GM13976 (cell line): ENCODE measurements at regions not wholly inside any gene's neighbourhood (a gene's known extent, or its start where the extent isn't known, plus 50 kb on each side); places are given as distances from the start of the nearest gene placed in this dataset.

Source experiments
- DNase-seq: peaks from one replicate; pipeline ENCODE4 v3.0.0; 2012; ENCODE audit warnings: low spot score
- in situ Hi-C: fragments of 300-500 bp; cut with MboI; formaldehyde crosslinking; loops from one replicate; pipeline ENCODE4 v1.12.0; 2022; ENCODE audit warnings: low sequenced_read_pairs, mixed read lengths, inconsistent platforms; ENCODE audit not compliant: unreplicated experiment
- TF ChIP-seq, protein P1 (sequence below): IDR thresholded peaks from 2 replicates; pipeline ENCODE4 v1.5.1; 2012; ENCODE audit warnings: borderline replicate concordance, mild to moderate bottlenecking; ENCODE audit not compliant: insufficient read depth; ENCODE audit errors: extremely low read depth, missing control alignments, control extremely low read depth

- DNase-seq: no peak
- TF ChIP-seq, protein P1, sequence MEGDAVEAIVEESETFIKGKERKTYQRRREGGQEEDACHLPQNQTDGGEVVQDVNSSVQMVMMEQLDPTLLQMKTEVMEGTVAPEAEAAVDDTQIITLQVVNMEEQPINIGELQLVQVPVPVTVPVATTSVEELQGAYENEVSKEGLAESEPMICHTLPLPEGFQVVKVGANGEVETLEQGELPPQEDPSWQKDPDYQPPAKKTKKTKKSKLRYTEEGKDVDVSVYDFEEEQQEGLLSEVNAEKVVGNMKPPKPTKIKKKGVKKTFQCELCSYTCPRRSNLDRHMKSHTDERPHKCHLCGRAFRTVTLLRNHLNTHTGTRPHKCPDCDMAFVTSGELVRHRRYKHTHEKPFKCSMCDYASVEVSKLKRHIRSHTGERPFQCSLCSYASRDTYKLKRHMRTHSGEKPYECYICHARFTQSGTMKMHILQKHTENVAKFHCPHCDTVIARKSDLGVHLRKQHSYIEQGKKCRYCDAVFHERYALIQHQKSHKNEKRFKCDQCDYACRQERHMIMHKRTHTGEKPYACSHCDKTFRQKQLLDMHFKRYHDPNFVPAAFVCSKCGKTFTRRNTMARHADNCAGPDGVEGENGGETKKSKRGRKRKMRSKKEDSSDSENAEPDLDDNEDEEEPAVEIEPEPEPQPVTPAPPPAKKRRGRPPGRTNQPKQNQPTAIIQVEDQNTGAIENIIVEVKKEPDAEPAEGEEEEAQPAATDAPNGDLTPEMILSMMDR: no peak
- in situ Hi-C loops: no loop called here
Observed at GRCh38 chr16:80903616-80904015, 99.2 kb upstream of the CDYL2 start.

- in situ Hi-C loops: no loop called here
- DNase-seq: no peak
- TF ChIP-seq, protein P1: no peak
Observed at GRCh38 chr16:80902306-80903110, 98.1 kb upstream of the CDYL2 start.

DNA sequence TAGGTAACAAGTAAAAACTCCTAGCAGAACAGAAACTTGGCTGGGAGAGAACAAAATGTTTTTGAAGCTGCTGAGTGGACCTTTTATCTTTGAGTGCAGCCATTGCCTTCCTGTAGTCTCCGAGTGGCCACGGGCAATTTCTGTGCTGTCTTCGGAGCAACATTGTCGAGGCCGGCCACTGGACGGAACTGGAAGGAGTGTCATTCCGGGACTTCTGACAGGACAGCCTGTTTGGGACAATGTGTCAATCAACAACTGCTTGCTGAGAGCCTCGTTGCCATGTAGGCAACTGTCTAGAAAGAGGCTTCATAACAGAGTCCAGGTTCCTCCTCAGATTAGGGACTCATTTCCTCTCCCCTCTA is 96.2 kb upstream of the CDYL2 start:
- no peak for DNase-seq
- in situ Hi-C loops: no loop called here
- TF ChIP-seq, protein P1: no peak

DNA sequence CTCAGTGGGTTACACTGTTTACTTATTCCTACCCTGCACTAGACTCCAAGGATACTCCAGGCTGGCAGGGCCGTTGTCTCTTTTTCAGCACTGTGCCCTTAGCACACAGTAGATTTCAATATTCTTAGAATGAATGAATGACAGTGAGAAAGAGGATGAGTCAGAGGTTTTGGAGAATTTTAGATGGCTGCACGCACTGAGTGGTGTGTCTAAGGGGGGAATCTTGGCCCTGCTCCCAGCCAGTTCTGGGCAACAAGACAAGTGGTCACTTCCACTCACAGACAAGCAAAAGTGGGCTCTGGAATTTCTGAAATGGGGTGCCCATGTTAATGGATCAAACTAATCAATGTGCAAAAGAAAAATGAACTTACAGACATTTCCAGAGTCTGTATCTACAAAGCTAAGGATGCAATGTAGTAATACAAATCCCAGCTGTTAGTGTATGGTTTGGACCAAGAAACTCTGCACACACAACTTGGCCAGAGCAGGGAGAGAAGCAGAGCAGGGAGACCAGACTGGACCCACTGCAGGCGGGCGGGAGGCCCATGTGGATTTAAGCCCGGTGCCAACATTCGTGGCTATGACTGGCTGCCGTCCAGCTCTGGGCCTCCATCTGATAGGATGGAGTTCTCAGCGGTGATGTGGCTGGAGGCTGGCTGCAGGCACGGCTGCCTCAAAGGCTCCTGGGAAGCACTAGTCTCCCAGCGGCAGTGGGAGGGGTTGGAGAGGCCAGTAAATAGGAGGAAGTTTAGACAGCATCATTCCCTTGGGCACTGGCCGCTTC is 95.6 kb upstream of the CDYL2 start:
- TF ChIP-seq, protein P1: no peak
- DNase-seq: no peak
- in situ Hi-C loops: no loop called here

- no peak for DNase-seq
- in situ Hi-C loops: no loop called here
- TF ChIP-seq, protein P1: no peak
Observed at GRCh38 chr16:80896776-80897175, 92.4 kb upstream of the CDYL2 start.

DNA sequence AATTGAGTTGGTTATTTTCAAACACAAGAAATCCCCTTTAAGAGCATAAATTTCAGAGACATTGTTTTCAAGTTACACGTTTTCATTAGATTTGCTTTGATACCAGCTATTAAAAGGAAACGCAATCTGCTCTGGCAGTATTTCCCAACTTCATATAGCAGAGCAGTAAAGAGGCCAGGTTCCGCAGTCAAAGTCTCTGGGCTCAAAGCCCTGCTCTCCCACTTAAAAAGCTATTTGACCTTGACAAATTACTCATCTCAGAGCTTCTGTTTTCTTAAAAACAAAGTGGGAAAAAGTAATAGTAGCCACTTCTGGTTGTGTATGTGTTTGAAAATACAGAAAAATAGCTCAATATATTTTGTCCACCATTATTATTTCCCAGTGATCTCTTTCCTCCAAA is 89.7 kb upstream of the CDYL2 start:
- in situ Hi-C loops: no loop called here
- TF ChIP-seq, protein P1: no peak
- DNase-seq: no peak
